ENCODE measurements at regions not wholly inside any gene's neighbourhood (a gene's known extent, or its start where the extent isn't known, plus 50 kb on each side); places are given as distances from the start of the nearest gene placed in this dataset.
"Not testable (repeated sequence)": the region's sequence is repeated elsewhere in the genome, so short reads cannot be mapped to it uniquely, and the experiment has no call there.

GRCh38 chr2:138415985-138416384 lies 85.6 kb upstream of the SPOPL start:
- no peak for TF ChIP-seq CTCF (conservative IDR thresholded peaks at IDR 0.05; ENCODE audit: low read depth, low read length)
- no peak overlapping the region for H3K4me3 ChIP-seq (ENCODE audit: low read depth, low read length)
- peak; percentile 14 for DNase-seq (ENCODE audit: low read depth)

GRCh38 chr2:138418453-138418852 lies 83.1 kb upstream of the SPOPL start:
- no peak for DNase-seq (ENCODE audit: low read depth)
- no peak for TF ChIP-seq CTCF (conservative IDR thresholded peaks at IDR 0.05; ENCODE audit: low read depth, low read length)
- H3K4me3 ChIP-seq (ENCODE audit: low read depth, low read length): no peak overlapping the region

- DNase-seq (ENCODE audit: low read depth): peak; percentile 17
- H3K4me3 ChIP-seq (ENCODE audit: low read depth, low read length): no peak overlapping the region
- no peak for TF ChIP-seq CTCF (conservative IDR thresholded peaks at IDR 0.05; ENCODE audit: low read depth, low read length)
Observed at GRCh38 chr2:138421315-138421970, 80.1 kb upstream of the SPOPL start.

- no peak for TF ChIP-seq CTCF (conservative IDR thresholded peaks at IDR 0.05; ENCODE audit: low read depth, low read length)
- no peak overlapping the region for H3K4me3 ChIP-seq (ENCODE audit: low read depth, low read length)
- DNase-seq (ENCODE audit: low read depth): peak; percentile 76
Observed at GRCh38 chr2:138421971-138422335, 79.6 kb upstream of the SPOPL start.

GRCh38 chr2:138423198-138423597 lies 78.4 kb upstream of the SPOPL start:
- no peak overlapping the region for H3K4me3 ChIP-seq (ENCODE audit: low read depth, low read length)
- DNase-seq (ENCODE audit: low read depth): no peak
- TF ChIP-seq CTCF (conservative IDR thresholded peaks at IDR 0.05; ENCODE audit: low read depth, low read length): no peak

GRCh38 chr2:138423745-138424144 lies 77.8 kb upstream of the SPOPL start:
- no peak overlapping the region for H3K4me3 ChIP-seq (ENCODE audit: low read depth, low read length)
- TF ChIP-seq CTCF (conservative IDR thresholded peaks at IDR 0.05; ENCODE audit: low read depth, low read length): no peak
- DNase-seq (ENCODE audit: low read depth): no peak

- no peak overlapping the region for H3K4me3 ChIP-seq (ENCODE audit: low read depth, low read length)
- TF ChIP-seq CTCF (conservative IDR thresholded peaks at IDR 0.05; ENCODE audit: low read depth, low read length): no peak
- DNase-seq (ENCODE audit: low read depth): no peak
Observed at GRCh38 chr2:138424436-138425140, 77.0 kb upstream of the SPOPL start.

GRCh38 chr2:138426116-138426515 lies 75.5 kb upstream of the SPOPL start:
- not testable (repeated sequence) for H3K4me3 ChIP-seq (ENCODE audit: low read depth, low read length); DNase-seq (ENCODE audit: low read depth)
